SH-SY5Y (cell line): ENCODE measurements at regions not wholly inside any gene's neighbourhood (a gene's known extent, or its start where the extent isn't known, plus 50 kb on each side); places are given as distances from the start of the nearest gene placed in this dataset.

Source experiments
- GATA2 ChIP-seq: IDR thresholded peaks from 2 replicates; pipeline ENCODE4 v1.6.1; 2011; ENCODE audit warnings: mild to moderate bottlenecking, low read depth, low read length
- GATA3 ChIP-seq: IDR thresholded peaks from 2 replicates; pipeline ENCODE4 v1.6.1; 2011; ENCODE audit warnings: low read depth, mild to moderate bottlenecking, low read length, moderate library complexity

DNA sequence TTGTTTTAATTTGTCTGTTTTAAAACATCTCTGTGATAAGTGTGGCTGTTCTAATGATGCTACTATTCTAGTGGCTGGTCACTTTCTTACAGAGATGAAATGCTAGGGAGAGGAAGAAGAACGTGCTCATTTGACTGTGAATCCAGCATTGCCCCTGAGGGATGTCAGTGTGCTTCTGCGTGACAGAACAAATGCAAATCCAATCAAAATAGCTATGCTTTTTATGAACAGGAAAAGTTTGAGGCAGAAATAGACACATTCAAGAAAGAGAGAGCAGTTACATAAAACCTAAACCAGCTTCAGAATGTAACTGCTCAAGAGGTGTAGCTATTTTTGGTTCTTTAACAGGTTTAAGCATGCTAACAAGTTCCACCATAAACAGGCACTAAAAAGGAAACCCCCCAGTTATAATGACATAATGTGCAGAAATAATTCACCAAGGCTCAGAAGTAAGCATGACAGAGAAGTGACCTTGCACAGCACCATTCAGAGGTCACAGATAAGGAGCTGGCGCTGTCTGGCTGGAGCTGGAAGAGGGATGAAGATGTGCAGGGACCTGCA is 385.3 kb downstream of the EPM2A start:
- TF ChIP-seq GATA3: no peak
- no peak for TF ChIP-seq GATA2
